ENCODE measurements at regions not wholly inside any gene's neighbourhood (a gene's known extent, or its start where the extent isn't known, plus 50 kb on each side); places are given as distances from the start of the nearest gene placed in this dataset.

- Histone ChIP-seq H3K4me2 (no peak overlapping the region), H3F3A (replicated peaks; ENCODE audit: insufficient read depth) (no peaks in the 10 kb centered on the region), H3K9ac (no peak overlapping the region), H3K4me3 (ENCODE audit: low read depth in 2 of 2, low read length in 1 of 2) (no peak overlapping the region), H3K4me1 (ENCODE audit: control insufficient read depth in 1 of 2, insufficient read depth in 2 of 2, low read depth in 1 of 2, low read length in 1 of 2) (no peaks in the 10 kb centered on the region), H3K9me3 (no peaks in the 10 kb centered on the region), H2AFZ (ENCODE audit: low read depth) (no peak overlapping the region), H3K27ac (ENCODE audit: low read depth in 2 of 2, low read length in 1 of 2) (no peak overlapping the region), H3K36me3 (replicated peaks in 1 of 2; ENCODE audit: control insufficient read depth in 1 of 2, insufficient read depth in 2 of 2, low read length in 1 of 2) (no peaks in the 10 kb centered on the region), H3K27me3 (ENCODE audit: insufficient read depth) (no peaks in the 10 kb centered on the region), H3K79me2 (ENCODE audit: insufficient read depth) (no peaks in the 10 kb centered on the region), H3K9me2 (no peaks in the 10 kb centered on the region), H4K20me1 (ENCODE audit: insufficient read depth) (no peaks in the 10 kb centered on the region)
- TF ChIP-seq SMC3 (IDR thresholded peaks at IDR 0.05; ENCODE audit: low read depth, low read length) (no peak), NRF1 (IDR thresholded peaks at IDR 0.05; ENCODE audit: low read depth, low read length) (no peak), CTCF (IDR thresholded peaks at IDR 0.05) (no peak), PBX3 (IDR thresholded peaks at IDR 0.05) (no peak), RCOR1 (IDR thresholded peaks at IDR 0.05; ENCODE audit: low read length) (no peak), USF1 (IDR thresholded peaks at IDR 0.05; ENCODE audit: borderline replicate concordance, low read depth) (no peak), CHD2 (IDR thresholded peaks at IDR 0.05; ENCODE audit: low read length, partially characterized antibody) (no peak), ELF1 (IDR thresholded peaks at IDR 0.05) (no peak), RAD21 (IDR thresholded peaks at IDR 0.05; ENCODE audit: low read length) (no peak), FOSL2 (IDR thresholded peaks at IDR 0.05; ENCODE audit: borderline replicate concordance, low read depth) (no peak), GATA2 (CRISPR knock-in tag; IDR thresholded peaks at IDR 0.05) (no peak), POLR2AphosphoS5 (IDR thresholded peaks at IDR 0.05; ENCODE audit: low read depth, low read length) (no peak)
- TF ChIP-seq, protein P1, sequence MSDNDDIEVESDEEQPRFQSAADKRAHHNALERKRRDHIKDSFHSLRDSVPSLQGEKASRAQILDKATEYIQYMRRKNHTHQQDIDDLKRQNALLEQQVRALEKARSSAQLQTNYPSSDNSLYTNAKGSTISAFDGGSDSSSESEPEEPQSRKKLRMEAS (IDR thresholded peaks at IDR 0.05; ENCODE audit: low read depth): no peak
- TF ChIP-seq, protein P2, sequence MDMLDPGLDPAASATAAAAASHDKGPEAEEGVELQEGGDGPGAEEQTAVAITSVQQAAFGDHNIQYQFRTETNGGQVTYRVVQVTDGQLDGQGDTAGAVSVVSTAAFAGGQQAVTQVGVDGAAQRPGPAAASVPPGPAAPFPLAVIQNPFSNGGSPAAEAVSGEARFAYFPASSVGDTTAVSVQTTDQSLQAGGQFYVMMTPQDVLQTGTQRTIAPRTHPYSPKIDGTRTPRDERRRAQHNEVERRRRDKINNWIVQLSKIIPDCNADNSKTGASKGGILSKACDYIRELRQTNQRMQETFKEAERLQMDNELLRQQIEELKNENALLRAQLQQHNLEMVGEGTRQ (IDR thresholded peaks at IDR 0.05; ENCODE audit: borderline replicate concordance, low read depth, low read length): no peak
- POLR2A ChIA-PET: interaction anchor here (0.6 kb wide), 1 partner anchor 61 kb away, joined by 4 read pairs; no protein-coding TSS in a partner anchor
- WGBS (ENCODE audit: low lambda C conversion rate): 49% methylated on average over 3 of the region's 3 CpGs
- CTCF ChIA-PET: interaction anchor here (0.7 to 1.2 kb wide), 5 partner anchors 10 to 127 kb away, joined by 3 to 4 read pairs (median 3); no protein-coding TSS in a partner anchor
- no peak for DNase-seq
Observed at GRCh38 chr16:22685459-22685830, 128.5 kb upstream of the HS3ST2 start.

Data from SK-N-SH (cell line).